Spleen (tissue), 7 donors: ENCODE measurements at regions not wholly inside any gene's neighbourhood (a gene's known extent, or its start where the extent isn't known, plus 50 kb on each side); places are given as distances from the start of the nearest gene placed in this dataset.

ENCODE experiments used
- CTCF ChIP-seq, 11 experiments: fragments of 200-600 bp in 7 of 11; fragments of 450-650 bp in 4 of 11; sonication (generic) in 4 of 11; IDR thresholded peaks in 8 of 11; conservative IDR thresholded peaks in 3 of 11; 1 replicate in 7 of 11; 2 replicates in 4 of 11; pipeline versions ENCODE4 v1.4.0 to v1.8.0; 2016 to 2021; ENCODE audit warnings: antibody characterized with exemption in 11 of 11, inconsistent platforms in 4 of 11, mild to moderate bottlenecking in 1 of 11
- POLR2A ChIP-seq, 3 donors: fragments of 450-650 bp; IDR thresholded peaks; one replicate each; pipeline ENCODE4 v1.5.1; 2017; ENCODE audit warnings: antibody characterized with exemption in 3 of 3, mild to moderate bottlenecking in 1 of 3
- donor health status: DM: no; HTN: no; CAD: no; lungs with moderate emphysema.
- donor health status: DM: no; HTN: no; CAD: no.
- donor health status: DM: no; HTN: no; CAD: no.

- TF ChIP-seq CTCF (IDR thresholded peaks at IDR 0.05 in 8 of 11, conservative IDR thresholded peaks at IDR 0.05 in 3 of 11) (no peak), POLR2A (IDR thresholded peaks at IDR 0.05) (no peak)
Measured at GRCh38 chr9:115606838-115607237, 488.9 kb upstream of the TNC start.
